Pancreas (tissue), 10 donors: ENCODE measurements at regions not wholly inside any gene's neighbourhood (a gene's known extent, or its start where the extent isn't known, plus 50 kb on each side); places are given as distances from the start of the nearest gene placed in this dataset.

Source experiments
- ATAC-seq, 4 donors: fragments of 200-7000 bp; cut with Tn5 transposase; one replicate each; pipeline versions ENCODE4 v1.8.0 to v1.9.1; 2020; ENCODE audit warnings: mild to moderate bottlenecking in 4 of 4, moderate library complexity in 4 of 4
- DNase-seq, 6 donors: peaks; one replicate each; pipeline ENCODE4 v3.0.0-alpha.2; 2020
- FAIRE-seq: peaks from 2 replicates; lab custom pipeline; 2012; peaks lifted over from hg19 to GRCh38; lab: Jason Lieb, UNC
- H3K27ac ChIP-seq, 4 donors: fragments of 200-600 bp; sonication (generic); 1 replicate in 3 of 4; 2 replicates in 1 of 4; pipeline versions ENCODE4 v1.5.0 to v1.8.0; 2020
- H3K27me3 ChIP-seq, 4 donors: fragments of 200-600 bp; one replicate each; pipeline ENCODE4 v1.8.0; 2021
- H3K36me3 ChIP-seq, 3 donors: fragments of 200-600 bp; sonication (generic) in 1 of 3; one replicate each; pipeline versions ENCODE4 v1.5.0 to v1.8.0; 2020 to 2021
- H3K4me1 ChIP-seq, 3 donors: fragments of 200-600 bp; one replicate each; pipeline ENCODE4 v1.8.0; 2021
- H3K4me3 ChIP-seq, 4 donors: fragments of 200-600 bp; sonication (generic) in 2 of 4; one replicate each; pipeline versions ENCODE4 v1.5.0 to v1.8.0; 2020 to 2021
- H3K9me3 ChIP-seq, 4 donors: fragments of 200-600 bp; one replicate each; pipeline ENCODE4 v1.8.0; 2021
- WGBS, 2 donors: extraction: QIAGEN DNeasy Blood & Tissue Kit; methylation state at CpG; one replicate each; pipeline ENCODE4 v1.1.7; 2013; 5-methylcytosine and 5-hydroxymethylcytosine counted together
- intact Hi-C, 3 donors: fragments of 100-400 bp; cut with DNase I; formaldehyde crosslinking; loops; one replicate each; pipeline versions ENCODE4 v1.11.1 to v1.14.2; 2022
- TF ChIP-seq, protein P1 (sequence below), 4 donors: fragments of 200-600 bp; sonication (generic) in 3 of 4; IDR thresholded peaks; one replicate each; pipeline versions ENCODE4 v1.5.0 to v1.8.0; 2021; ENCODE audit warnings: antibody characterized with exemption in 4 of 4
- donor health status: healthy with polysubstance abuse.
- donor health status: DM: no; HTN: no; CAD: no; lungs with moderate emphysema.
- donor health status: DM: no; HTN: no; CAD: no.
- donor health status: control.
- donor health status: control.
- donor health status: Bipolar disorder and iron deficiency.
- donor health status: DM: yes; HTN: yes; CAD: no.
- donor health status: DM: no; HTN: no; CAD: no.
- donor health status: DM: no; HTN: no; CAD: no.
- donor health status: DM: yes; HTN: yes; CAD: no.

DNA sequence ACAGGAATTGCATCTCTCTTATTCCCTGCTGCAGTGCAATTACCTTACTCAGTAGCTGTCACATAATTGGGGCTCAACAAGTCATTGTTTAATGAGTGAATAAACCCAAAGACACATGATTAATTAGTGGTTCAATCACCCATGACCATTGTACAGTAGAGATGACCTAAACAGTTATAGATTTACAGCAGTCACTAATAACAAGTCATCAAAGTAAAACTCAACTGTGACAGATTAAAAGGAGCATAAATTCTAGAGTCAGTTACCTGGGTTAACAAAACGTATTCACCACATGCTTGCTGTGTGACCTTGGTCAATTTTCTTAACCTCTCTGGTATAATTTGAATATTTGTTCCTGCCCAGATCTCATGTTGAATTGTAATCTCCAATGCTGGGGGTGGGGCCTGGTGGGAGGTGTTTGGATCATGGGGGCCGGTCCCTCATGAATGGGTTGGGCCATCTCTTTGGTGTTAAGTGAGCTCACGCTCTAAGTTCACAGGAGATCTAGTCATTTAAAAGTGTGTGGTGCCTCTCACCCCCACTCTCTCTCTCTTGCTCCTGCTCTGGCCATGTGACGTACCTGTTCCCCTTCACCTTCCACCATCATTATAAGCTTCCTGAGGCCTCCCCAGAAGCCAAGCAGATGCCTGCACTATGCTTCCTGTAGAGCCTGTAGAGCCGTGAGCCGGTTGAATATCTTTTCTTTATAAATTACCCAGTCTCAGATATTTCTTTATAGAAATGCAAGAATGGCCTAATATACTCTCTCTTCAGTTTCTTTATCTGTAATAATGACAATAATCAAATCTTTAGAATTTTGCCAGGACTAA is 141.9 kb upstream of the PLEKHG7 start:
- TF ChIP-seq, protein P1, sequence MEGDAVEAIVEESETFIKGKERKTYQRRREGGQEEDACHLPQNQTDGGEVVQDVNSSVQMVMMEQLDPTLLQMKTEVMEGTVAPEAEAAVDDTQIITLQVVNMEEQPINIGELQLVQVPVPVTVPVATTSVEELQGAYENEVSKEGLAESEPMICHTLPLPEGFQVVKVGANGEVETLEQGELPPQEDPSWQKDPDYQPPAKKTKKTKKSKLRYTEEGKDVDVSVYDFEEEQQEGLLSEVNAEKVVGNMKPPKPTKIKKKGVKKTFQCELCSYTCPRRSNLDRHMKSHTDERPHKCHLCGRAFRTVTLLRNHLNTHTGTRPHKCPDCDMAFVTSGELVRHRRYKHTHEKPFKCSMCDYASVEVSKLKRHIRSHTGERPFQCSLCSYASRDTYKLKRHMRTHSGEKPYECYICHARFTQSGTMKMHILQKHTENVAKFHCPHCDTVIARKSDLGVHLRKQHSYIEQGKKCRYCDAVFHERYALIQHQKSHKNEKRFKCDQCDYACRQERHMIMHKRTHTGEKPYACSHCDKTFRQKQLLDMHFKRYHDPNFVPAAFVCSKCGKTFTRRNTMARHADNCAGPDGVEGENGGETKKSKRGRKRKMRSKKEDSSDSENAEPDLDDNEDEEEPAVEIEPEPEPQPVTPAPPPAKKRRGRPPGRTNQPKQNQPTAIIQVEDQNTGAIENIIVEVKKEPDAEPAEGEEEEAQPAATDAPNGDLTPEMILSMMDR (IDR thresholded peaks at IDR 0.05): no peak
- DNase-seq (no peak), ATAC-seq (no peak), FAIRE-seq (no peak)
- H3K9me3 ChIP-seq: no peaks in the 10 kb centered on the region
- no peaks in the 10 kb centered on the region for H3K36me3 ChIP-seq
- peak overlapping the region in 2 of 4 donors; percentile 45 to 62 for H3K27ac ChIP-seq
- H3K4me3 ChIP-seq: no peak overlapping the region
- 76 to 84% methylated on average over 6 of the region's 6 CpGs for WGBS, 2 donors
- peaks cover 19 to 49% (median 38%) of the 10 kb centered on the region in 3 donors for H3K4me1 ChIP-seq
- no peaks in the 10 kb centered on the region for H3K27me3 ChIP-seq
- intact Hi-C loops: no loop called here

DNA sequence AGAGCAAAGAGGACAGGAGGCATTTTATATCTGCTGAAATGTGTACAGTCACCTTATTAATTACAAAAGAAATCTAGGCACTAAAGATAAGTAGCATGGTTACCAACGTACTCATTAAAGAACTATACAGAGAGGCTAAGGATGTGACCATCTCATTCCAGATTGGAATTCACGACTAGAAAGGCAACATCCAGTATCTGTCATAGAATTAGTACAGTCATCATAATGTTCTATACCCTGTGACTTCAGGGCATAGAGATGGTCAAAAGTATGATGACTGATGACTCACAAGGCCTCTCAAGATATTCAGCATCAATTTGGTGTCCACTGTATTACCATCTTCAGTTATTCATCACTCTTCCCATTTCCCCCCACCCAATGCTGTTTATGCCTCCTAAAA is 144.0 kb upstream of the PLEKHG7 start:
- DNase-seq: no peak
- Histone ChIP-seq H3K4me1 (peaks cover 19 to 57% (median 48%) of the 10 kb centered on the region in 3 donors), H3K36me3 (no peaks in the 10 kb centered on the region), H3K27ac (peak overlapping the region in 2 of 4 donors; percentile 69 to 73), H3K4me3 (no peak overlapping the region), H3K27me3 (no peaks in the 10 kb centered on the region), H3K9me3 (no peaks in the 10 kb centered on the region)
- no peak for ATAC-seq
- intact Hi-C loops: no loop called here
- 39 to 46% methylated on average over 2 of the region's 2 CpGs for WGBS, 2 donors
- TF ChIP-seq, protein P1 (IDR thresholded peaks at IDR 0.05): no peak
- no peak for FAIRE-seq

- intact Hi-C loops: no loop called here
Measured at GRCh38 chr12:92558215-92558773, 144.5 kb upstream of the PLEKHG7 start.

DNA sequence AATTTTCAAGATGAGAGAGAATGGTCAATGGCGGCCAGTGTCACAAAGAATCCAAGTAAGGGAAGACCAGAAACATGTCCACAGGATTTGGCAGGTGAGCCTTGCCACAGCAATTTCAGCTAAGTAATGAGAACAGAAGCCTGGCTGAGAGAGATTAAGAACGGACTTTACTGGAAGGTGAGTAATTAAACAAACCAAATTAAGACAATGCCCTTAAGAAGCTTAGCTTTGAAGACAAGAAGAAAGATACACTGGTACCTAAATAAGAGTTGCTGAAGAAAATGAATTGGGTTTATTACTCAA is 145.4 kb upstream of the PLEKHG7 start:
- Histone ChIP-seq H3K4me1 (peaks cover 20 to 66% (median 59%) of the 10 kb centered on the region in 3 donors), H3K9me3 (no peaks in the 10 kb centered on the region), H3K4me3 (no peak overlapping the region), H3K36me3 (no peaks in the 10 kb centered on the region), H3K27me3 (no peaks in the 10 kb centered on the region), H3K27ac (peak overlapping the region in 2 of 4 donors; percentile 69 to 73)
- intact Hi-C loops: no loop called here
- WGBS, 2 donors: 74 to 81% methylated on average over 2 of the region's 2 CpGs
- DNase-seq (no peak), ATAC-seq (no peak), FAIRE-seq (no peak)
- TF ChIP-seq, protein P1 (IDR thresholded peaks at IDR 0.05): no peak

More at GRCh38 chr12:92558215-92558773, 144.5 kb upstream of the PLEKHG7 start:
- Histone ChIP-seq H3K27ac (peak overlapping the region in 2 of 4 donors; percentile 69 to 73), H3K9me3 (no peaks in the 10 kb centered on the region), H3K36me3 (no peaks in the 10 kb centered on the region), H3K4me1 (peaks cover 19 to 61% (median 53%) of the 10 kb centered on the region in 3 donors), H3K27me3 (no peaks in the 10 kb centered on the region), H3K4me3 (no peak overlapping the region)
- ATAC-seq (peak in 1 of 4 donors; percentile 7), DNase-seq (no peak), FAIRE-seq (no peak)
- WGBS, 2 donors: 26 to 40% methylated on average over 1 of the region's 1 CpG
- TF ChIP-seq, protein P1 (IDR thresholded peaks at IDR 0.05): no peak
